GM18499 (cell line): ENCODE measurements at regions not wholly inside any gene's neighbourhood (a gene's known extent, or its start where the extent isn't known, plus 50 kb on each side); places are given as distances from the start of the nearest gene placed in this dataset.

ENCODE experiments used
- ATAC-seq: cut with Tn5 transposase; IDR thresholded peaks from one replicate; pipeline ENCODE4 v1.9.1; 2021; ENCODE audit warnings: moderate number of reproducible peaks; ENCODE audit not compliant: insufficient read depth, unreplicated experiment

DNA sequence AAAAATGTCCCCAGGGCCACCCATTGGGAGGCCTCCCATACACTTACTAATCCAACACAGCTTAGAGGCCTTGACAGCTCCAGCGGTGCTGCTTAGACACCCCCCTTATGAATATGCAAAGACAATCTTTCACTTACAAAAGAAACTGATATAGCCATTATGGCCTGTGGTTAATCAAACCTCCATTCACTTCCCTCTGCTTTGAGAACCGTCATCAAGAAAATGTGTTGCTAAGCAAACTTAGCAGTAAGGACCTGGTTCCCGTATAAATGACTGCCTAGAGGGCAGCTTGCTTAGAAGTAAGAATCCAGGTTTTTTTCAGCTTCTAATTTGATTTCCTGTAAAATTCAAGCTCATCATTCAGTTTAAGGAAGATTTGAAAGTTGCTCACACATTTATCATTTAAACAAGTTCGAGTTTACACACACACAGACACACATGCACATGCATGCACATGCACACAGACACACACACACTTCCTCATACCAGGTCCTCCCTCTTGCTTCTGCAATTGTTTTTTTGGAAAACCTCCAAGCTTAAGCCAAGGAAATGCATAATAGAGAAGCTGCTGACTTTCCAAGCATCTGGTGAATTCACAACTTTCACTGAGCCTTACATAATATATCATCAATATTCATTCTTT lies 137.7 kb upstream of the BLID start:
- no peak for ATAC-seq

DNA sequence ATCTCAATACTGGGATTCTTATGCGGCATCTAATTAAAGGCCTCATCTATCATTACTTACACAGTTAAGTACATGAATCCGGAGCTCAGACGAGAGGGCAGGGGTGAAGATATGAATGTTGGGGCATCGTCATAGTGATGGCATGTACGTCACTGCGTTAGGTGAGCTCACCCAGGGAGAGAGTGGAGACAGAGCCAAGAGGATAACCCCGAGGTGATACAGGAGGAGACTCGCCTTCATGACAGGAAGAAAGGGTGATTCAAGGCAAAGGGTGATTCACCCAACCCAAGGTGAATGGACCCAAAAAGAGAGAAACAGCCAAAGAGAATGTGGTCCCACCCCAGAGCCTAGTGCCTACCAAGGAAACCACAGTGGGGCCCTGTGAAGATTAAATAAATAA lies 132.9 kb upstream of the BLID start:
- no peak for ATAC-seq

DNA sequence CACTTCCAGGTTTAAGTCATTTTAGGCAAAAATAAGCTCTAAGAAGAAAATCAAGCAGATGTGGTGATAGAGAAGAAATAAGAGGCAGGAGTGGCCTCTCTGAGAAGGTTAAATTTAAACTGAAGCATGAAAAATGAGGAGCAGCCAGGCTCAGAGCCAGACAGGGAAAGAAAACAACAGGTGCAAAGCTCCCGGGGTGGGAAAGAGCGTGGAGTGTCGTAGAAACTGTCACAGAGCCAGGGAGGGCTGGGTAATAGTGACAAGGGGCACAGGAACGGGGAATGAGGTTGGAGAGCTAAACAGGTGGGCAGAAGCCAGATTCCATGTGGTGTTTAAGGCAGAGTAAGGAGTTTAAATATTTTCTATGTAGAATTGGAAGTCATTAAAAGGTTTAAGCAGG lies 132.1 kb upstream of the BLID start:
- ATAC-seq: no peak

DNA sequence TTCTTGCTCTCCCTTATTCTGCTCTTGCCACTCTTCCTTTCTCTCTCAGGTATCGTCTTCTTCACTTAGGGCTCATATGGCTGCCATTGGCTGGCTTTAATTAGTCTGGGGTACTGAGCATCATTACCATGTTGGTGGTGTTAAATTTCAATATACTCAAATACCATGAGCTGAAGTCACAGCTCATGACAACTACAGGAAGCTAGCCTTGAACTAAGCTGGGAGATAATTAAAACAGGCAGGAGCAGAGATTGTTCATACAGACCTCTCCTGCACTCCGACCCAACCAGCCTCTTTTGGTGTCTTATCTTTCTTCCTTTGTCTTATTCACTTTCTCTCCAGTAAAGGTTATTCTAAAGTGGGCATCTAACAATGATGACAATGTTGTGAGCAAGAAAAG lies 130.9 kb upstream of the BLID start:
- ATAC-seq: no peak

DNA sequence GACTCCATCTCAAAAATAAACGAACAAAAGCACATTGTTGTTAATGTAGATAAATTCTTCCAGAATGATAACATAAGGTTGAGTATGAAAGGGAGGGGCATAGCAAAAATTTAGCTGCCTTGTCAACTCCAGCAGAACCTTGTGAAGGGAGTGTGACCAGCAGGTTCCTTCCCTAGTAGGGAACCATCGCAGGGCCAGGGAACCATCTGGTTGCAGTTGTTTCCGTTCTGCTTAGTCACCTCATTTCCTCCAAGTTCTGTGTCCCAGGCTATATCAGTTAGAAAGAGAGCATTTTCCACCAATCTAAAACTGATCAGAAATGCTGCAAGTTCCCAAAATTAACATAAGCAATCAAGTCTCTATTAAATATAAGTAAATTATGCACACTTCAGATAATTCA lies 126.7 kb upstream of the BLID start:
- ATAC-seq: no peak

DNA sequence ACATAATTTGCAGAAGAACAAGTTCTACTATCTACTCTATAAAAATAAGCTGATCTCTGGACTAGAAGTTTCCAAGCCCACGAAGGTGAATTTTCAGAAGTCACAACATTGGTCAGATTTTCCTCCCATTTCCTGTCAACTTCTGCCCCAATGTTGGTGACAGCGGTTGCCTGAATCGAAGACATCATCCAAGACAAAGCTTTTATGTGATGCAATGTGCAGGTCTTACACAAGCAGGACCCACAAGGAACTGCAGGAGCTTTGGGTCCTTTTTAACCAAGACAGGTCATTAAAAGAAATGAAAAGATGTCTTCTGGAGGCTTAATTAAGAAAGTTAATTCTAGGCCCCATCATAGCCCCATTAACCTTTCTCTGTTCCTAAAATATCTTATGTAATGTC lies 125.6 kb upstream of the BLID start:
- ATAC-seq: no peak

DNA sequence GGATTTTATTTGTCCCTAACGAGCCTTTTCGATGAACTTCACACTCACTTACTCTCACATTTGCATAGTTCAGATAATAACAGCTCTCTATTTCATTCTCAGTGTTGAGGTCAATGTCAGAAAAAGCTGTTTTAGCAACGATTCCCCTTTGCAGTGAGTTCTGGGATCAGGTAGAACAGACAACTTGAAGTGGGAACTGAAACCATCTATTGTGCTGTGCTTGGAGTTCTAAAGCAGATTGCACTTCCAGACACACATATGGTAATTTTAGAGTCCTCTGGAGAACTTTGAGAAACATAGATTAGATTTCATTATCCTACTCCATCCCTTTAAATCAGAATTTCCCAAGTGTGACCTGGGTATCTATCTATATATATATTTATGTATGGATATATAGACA lies 124.6 kb upstream of the BLID start:
- ATAC-seq: no peak

DNA sequence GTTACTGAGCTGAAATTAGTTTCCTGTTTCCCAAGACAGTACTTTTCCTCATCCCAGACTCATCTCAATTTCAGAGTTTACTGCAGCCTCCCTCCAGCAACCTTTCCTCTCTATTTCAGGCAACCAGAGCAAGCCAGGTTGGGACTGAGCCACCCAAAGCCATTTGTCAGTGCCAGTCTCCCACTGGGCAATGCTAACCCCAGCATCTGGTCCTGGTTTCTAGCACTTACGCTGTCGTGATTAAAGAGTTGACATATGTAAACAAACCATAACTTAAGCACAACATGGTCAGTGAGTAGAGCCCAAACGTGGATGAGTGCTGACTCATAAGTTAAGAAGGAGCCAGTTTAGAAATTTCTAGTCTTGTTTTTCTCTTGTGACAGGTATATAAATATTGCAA lies 119.6 kb upstream of the BLID start:
- no peak for ATAC-seq

DNA sequence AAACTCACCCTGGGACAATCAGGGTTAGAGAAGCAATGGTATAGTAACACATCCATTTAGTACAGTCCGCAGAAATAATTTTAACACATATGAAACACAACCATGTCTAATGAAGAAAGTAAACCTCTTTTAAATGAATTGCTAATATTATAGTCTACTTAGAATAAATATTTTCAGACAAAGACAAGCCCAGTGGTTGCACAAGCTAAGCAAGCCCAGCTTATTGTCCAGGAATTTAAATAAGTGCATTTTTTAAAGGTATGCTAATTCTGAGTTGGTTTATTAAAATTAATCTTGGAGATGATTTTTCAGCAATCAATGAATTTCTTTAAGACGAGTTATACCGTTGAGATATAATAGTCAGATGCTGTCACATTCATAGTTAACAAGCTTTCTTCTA lies 118.8 kb upstream of the BLID start:
- no peak for ATAC-seq

DNA sequence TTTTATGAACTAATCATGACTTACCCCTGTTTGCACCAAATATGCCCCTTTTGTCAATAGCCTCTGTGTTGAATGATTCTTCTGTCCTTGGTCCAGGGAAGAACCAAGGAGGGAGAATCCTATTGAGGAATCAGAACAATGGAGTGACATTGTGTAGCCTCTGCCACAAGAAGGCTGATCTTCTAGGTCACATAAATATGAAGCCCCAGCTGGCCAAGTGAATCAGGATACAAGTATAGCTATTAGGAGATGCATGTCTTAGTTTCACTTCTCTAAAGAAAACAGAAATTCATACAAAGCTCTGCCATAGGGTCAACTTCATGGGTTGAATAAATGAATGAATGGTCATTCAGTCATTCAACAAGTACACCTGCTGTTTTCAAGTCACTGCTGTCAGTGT lies 118.2 kb upstream of the BLID start:
- no peak for ATAC-seq

DNA sequence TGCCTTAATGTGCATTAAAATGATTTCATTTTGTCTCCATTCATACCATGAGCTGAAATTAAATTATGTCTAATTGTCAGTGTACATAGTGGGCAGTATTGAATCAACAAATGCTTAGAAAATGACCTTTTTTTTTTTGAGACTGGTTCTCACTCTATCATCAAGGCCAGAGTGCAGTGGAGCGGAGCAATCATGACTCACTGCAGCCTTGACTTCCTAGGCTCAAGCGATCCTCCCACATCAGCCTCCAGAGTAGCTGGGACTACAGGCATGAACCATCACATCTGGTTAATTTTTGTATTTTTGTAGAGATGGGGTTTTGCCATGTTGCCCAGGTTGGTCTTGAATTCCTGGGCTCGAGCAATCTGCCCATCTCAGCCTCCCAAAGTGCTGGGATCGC lies 117.0 kb upstream of the BLID start:
- no peak for ATAC-seq

DNA sequence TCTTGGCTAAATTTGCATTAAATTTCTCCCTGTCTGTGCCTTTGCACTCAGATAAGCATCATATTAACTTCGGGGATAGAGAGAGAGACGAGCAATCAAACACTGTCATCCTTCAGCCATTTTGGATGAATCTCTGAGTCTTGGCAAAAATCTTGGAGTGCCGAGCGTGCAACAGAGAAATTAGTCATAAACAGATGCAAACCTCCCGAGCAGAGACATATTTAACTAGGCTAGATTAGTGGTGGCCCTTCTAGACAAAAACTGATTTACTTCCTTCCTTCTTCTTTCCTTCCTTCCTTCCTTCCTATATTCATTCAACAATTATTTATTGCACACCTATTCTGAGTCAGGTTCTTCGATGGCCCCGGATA lies 114.4 kb upstream of the BLID start:
- no peak for ATAC-seq

DNA sequence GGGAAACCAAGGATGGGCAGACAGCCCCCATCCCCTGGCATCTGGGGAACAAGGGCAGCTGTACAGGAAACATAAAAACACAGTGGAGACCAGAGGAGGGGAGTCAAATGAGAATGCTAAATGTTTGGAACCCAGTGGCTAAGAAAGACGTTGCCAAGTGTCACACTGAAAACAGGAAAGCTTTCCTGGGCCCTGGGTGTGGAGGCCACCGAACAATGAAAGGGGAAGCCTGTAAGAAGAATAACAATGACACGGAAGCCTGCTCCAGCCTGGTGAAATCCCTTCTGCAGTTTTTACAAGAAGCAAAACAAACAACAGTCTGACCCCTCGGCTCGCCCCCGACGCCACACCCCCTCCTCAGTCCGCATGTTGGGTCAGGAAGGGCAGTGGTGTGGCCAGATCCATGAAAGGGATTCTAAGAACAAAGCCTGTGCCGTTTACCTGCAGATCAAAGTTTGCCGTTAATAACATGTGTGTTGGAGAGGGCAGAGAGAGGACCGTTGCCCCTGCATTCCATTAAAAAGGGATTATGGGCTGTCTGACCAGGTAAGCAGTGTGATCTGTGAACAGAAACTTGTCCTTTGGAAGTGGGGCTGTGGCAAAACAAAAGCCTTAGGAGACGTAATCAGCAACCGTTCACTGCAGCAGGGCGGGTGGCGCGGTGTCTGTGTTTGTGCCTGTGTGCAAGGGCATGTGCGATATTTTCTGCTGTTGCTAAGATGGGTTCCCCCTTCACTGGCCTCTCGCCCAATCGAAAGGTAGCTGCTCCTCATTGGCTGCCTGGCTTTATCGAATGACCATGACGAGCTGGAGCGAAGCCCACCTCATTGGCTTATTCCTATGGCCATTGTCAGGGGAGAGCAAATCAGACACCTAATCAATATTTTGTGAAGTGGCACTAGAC lies 113.7 kb upstream of the BLID start:
- ATAC-seq: no peak

DNA sequence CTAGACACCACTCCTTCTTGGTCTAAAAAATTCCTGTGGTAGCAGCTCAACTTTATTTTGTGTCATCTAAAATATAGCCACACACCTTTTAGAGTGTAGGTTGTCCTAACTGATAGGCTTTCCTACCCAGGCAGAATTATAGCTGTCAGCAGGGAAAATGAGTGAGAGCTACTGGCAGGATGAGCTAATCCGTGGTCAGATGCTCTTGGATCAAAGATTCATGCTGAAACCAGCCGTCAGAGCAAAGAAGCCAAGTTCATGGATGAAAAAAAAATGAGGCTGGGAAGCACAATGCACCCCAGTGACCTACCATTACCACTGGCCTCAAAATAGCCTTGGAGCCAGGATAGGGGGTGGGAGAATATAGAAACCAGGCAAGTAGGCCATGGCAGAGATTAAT lies 113.1 kb upstream of the BLID start:
- ATAC-seq: no peak

DNA sequence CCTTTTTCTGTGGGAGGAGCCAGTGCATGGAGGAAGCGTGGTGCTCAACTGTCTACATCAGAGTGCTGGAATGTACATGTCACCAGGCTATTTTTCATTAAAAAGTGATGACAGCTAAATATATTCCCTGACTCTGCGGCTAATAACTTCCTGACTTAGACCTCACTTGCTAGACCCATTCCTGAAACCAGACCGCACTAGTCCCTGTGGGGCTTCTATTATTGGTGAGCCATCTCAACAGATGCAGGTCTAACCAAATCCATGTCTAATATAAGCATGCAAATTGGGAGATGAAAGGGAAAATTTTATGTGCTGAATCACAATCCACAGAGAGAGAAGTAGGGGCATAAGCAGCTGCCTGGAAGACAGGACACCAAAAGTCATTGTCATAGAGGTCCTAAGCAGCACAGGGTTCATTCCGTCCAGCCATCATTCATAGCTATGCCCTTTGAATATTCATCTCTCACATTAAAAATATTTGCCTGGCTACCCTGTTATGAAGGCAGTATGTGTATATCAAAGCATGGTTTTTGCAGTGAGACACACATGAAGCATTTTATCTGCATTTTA lies 110.9 kb upstream of the BLID start:
- no peak for ATAC-seq

DNA sequence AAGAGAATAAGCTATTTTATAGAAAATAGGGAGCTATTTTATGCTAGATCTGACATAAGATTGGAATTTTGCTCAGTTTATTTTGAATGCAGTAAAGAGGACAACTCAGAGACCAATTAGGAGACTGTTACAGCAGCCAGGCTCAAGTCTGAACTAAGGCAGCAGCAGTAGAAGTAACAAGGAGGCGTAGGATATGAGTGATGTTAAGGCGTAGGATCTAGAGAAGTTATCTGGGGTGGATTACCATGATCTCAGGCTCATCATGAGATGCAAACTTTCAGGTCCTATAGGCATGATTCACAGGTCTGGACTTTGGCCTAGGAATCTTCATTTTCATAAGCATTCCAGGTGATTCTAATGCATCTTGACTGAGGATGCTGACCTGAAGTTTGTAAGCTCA lies 108.9 kb upstream of the BLID start:
- no peak for ATAC-seq

DNA sequence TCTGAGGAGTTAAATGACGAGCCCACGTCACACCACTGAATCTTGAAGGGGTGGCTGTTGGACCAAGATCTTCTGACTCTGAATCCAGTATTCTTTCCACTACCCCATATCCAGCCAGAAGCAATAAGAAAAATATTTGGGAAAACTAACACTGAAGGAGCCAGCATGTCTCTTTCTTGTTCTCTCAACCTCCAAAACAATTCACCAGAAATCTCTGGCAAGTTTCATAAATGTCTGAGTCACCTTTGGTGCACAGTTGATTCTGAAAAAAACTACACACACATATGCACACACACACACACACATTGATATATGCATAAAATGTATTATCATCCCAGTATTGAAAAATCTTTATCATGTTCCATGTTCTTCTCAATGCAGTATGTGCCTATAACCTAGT lies 104.3 kb upstream of the BLID start:
- ATAC-seq: no peak

DNA sequence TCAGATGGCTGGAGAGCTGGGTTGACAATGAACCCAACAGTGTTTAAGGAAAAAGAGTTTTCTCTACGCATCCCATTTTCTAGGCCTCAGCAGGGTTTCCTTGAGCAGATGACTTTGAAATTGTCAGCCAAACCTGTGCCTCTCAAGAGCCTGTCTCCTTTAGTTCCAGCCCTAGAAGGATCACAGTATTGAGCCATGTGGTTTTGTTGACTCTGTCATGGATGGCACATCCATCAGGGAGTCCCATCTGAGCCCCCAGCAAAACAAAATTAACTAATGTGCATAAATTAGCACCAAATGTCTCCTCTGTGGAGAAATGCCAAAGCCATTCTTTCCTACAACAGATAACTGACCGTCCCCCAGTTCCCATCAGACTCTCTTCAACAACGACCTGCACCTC lies 103.8 kb upstream of the BLID start:
- no peak for ATAC-seq

DNA sequence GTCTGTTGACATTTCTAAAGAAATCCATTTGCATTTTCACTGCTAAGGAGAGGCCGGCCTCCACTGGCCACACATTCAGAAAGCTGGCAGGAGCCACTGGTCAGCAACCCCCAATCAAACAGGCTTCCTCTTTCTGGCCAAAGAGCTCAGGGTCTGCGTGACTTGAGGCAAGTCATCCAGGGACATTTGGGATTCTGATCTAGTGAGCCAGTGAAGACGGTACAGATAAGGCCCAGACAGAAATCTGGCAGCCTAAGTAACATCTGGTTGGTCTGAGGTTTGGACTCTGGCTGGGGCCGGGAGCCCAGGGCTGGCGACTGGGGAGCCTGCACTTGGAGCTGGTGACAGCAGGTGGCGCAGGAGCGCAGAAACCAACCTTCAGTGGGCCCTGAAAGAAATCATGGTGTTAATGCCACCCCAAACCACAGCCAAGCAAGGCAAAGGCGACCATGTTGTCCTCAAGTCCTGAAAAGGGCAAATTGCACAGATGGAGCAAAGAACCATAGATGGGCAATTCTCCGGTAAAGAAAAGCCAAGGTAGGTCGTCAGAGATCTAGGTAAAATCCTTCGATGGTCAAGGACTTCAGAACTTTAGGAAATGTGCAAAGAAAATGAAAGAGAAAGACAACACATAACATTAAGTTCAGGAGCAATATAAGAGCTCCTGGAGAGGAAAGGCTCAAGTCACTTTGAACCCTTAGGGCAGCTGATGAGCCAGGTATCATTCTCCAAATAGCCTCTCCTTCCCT lies 99.4 kb upstream of the BLID start:
- no peak for ATAC-seq

DNA sequence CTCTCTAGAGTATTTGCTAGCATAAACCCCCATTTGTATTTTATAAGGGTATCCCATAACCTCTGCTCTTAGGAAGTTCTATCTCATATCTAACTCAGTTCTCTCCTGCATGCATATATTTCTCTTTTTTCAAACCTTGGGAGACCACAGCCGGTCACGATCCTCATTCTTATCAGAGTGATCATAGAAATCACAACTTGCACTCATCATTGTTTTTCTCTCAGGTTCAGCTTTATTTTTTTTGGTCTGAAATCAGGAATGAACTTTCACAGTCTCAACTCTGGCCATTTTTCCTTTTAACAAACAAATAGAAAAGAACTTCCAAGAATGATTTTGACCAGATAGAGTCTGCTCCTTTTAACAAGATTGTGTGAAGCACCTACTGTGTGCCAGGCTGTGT lies 98.6 kb upstream of the BLID start:
- ATAC-seq: no peak

DNA sequence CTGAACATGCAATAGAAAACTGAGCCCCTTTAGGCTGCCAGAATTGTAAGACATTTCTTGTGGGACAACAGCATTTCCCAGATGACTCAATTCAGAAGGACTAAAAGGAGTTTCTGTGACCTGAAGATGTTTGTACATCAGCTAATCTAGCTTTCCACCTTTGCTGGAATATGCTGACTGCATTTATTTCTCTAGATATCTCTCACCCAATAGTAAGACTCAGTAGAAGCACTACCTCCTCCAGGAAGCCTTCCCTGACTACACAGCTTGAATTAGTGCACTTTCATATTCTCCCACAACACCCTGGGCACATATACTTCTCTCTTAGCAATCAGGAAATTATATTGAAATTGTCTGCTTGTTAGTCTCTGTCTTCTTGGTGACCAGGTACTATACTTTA lies 98.1 kb upstream of the BLID start:
- ATAC-seq: no peak
